SK-N-MC (cell line): ENCODE measurements at regions not wholly inside any gene's neighbourhood (a gene's known extent, or its start where the extent isn't known, plus 50 kb on each side); places are given as distances from the start of the nearest gene placed in this dataset.

Source experiments
- DNase-seq: peaks from one replicate; pipeline ENCODE4 v3.0.0-alpha.2; 2011; ENCODE audit warnings: low read depth, low spot score
- H3K27ac ChIP-seq: fragments of 200-600 bp; sonication (generic); 2 replicates; pipeline ENCODE4 v1.5.1; 2016; ENCODE audit warnings: mixed run types
- H3K36me3 ChIP-seq: fragments of 200-600 bp; sonication (generic); 2 replicates; pipeline ENCODE4 v1.6.1; 2017; ENCODE audit warnings: antibody characterized with exemption, low read length, mixed read lengths; ENCODE audit not compliant: insufficient read depth
- H3K4me3 ChIP-seq: fragments of 200-600 bp; sonication (generic); 2 replicates; pipeline ENCODE4 v1.5.1; 2016
- H3K9ac ChIP-seq: fragments of 200-600 bp; sonication (generic); 2 replicates; pipeline ENCODE4 v1.8.0; 2017; ENCODE audit warnings: mixed run types, mixed read lengths; ENCODE audit not compliant: insufficient read length
- H3K9me3 ChIP-seq: fragments of 200-600 bp; sonication (generic); 2 replicates; pipeline ENCODE4 v1.6.1; 2017; ENCODE audit warnings: low read depth, mild to moderate bottlenecking, antibody characterized with exemption, low read length, moderate library complexity, mixed read lengths
- EZH2 ChIP-seq: fragments of 200-600 bp; sonication (generic); IDR thresholded peaks from one replicate; pipeline ENCODE4 v1.6.1; 2017; ENCODE audit warnings: antibody characterized with exemption
- FOXP2 ChIP-seq: optimal IDR thresholded peaks from 2 replicates; pipeline ENCODE3; 2011; ENCODE audit warnings: mild to moderate bottlenecking, moderate library complexity; ENCODE audit not compliant: insufficient read depth; ENCODE audit errors: extremely low read length, control extremely low read depth
- POLR2AphosphoS5 ChIP-seq: IDR thresholded peaks from 2 replicates; pipeline ENCODE4 v1.6.1; 2012; ENCODE audit warnings: mild to moderate bottlenecking, low read depth, low read length, borderline replicate concordance

DNA sequence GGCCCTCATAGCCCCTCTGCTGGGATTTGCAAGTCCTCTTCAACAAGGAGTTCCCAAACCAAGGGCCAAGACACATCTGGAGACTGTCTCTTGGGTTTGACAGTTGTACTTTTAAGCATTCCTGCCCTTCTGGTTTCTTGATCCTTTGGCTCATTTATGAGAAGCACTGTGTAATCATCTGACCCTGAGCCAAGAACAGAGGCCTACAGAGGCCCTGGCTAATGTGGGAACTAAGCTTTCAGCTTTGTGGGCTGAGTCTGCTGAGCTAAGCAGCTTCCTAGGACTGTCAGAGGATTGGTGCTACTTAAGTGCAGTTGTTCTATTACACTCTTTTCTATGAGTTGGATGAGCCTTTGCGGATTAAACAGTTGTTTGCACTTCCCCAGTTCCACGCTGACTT, 178.3 kb downstream of the KBTBD8 start:
- H3K9me3 ChIP-seq, result no peaks in the 10 kb centered on the region
- H3K36me3 ChIP-seq, result no peaks in the 10 kb centered on the region
- H3K9ac ChIP-seq, result no peak overlapping the region
- no peak for DNase-seq
- H3K4me3 ChIP-seq, result no peak overlapping the region
- TF ChIP-seq POLR2AphosphoS5 (no peak), EZH2 (no peak), FOXP2 (no peak)
- H3K27ac ChIP-seq, result no peak overlapping the region

DNA sequence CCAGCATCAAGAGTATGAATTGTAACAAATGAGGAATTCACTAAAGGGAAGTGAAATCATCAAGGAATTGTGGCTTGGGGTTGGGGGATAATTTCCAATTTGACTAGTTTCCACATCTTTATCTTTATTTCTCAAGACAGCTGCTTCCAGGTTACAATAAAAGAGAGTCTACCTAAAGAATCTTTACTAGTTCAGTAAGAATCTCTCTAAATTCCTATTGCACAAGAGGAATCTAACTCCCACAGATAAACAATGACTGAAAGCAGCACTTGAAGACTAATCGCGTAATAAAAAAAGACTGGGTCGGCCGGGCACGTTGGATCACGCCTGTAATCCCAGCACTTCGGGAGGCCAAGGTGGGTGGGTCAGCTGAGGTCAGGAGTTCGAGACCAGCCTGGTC, 194.4 kb downstream of the KBTBD8 start:
- DNase-seq, result no peak
- Histone ChIP-seq H3K9me3 (no peaks in the 10 kb centered on the region), H3K4me3 (no peak overlapping the region), H3K27ac (no peak overlapping the region), H3K36me3 (no peaks in the 10 kb centered on the region), H3K9ac (no peak overlapping the region)
- no peak for TF ChIP-seq POLR2AphosphoS5
- no peak for TF ChIP-seq EZH2
- TF ChIP-seq FOXP2, result no peak

DNA sequence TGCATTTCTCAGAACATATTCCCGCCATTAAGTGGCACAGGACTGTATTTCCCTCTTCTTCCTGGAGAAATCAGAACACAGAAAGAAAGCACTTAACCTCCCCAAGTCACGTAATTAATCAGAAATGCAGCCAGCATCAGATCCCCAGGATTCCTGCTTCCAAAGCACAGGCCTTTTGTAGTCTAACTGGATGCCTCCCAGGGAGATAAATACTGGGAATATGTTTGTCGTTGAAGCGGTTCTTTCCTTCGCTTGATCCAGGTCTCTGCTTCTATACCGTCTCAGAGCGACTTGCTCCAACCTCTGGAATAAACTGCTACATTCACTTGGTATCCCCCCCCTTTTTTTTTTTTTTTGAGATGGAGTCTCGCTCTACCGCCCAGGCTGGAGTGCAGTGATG, 198.6 kb downstream of the KBTBD8 start:
- Histone ChIP-seq H3K36me3 (no peaks in the 10 kb centered on the region), H3K9me3 (no peaks in the 10 kb centered on the region), H3K4me3 (no peak overlapping the region), H3K27ac (no peak overlapping the region), H3K9ac (no peak overlapping the region)
- TF ChIP-seq EZH2 (no peak), POLR2AphosphoS5 (no peak), FOXP2 (no peak)
- DNase-seq, result no peak

DNA sequence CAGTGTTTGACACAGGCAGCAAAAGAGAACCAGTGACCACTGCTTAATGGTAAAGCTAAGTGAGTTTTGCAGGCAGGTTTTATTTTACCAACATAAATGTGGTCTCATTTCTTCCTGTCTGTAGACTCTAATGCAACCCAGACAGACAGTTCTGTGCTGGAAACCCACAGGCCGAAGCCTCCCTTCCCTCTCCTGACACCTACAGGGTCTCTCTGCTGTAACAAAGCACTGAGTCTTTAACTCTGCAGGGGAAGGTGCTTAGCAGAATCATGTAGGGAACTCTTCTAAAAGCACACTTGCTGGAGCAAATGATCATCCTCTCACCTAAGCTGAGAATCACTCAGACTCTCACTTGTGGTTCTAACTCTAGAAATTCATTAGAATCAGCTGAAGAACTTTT, 200.3 kb downstream of the KBTBD8 start:
- no peaks in the 10 kb centered on the region for H3K9me3 ChIP-seq
- H3K4me3 ChIP-seq, result no peak overlapping the region
- H3K36me3 ChIP-seq, result no peaks in the 10 kb centered on the region
- TF ChIP-seq POLR2AphosphoS5 (no peak), EZH2 (no peak), FOXP2 (no peak)
- H3K9ac ChIP-seq, result no peak overlapping the region
- no peak for DNase-seq
- no peak overlapping the region for H3K27ac ChIP-seq

DNA sequence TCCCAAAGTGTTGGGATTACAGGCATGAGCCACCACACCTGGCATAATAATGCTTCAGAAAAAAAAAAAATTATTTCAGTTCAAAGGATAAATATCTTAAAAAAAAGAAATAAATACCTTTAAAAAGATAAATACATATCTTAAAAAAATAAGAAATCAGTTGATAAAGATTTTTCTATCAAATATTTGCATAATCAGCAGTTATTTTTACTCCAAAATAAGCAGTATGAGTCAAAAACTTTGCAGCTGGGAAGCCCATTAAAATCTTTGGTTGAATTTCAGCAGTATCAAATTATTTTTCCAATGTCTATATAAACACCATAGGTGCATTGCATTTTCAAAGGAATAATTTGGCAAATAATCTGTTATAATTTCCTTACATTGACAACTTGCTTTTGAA, 202.5 kb downstream of the KBTBD8 start:
- no peak overlapping the region for H3K4me3 ChIP-seq
- H3K9me3 ChIP-seq, result no peaks in the 10 kb centered on the region
- H3K27ac ChIP-seq, result no peak overlapping the region
- no peaks in the 10 kb centered on the region for H3K36me3 ChIP-seq
- H3K9ac ChIP-seq, result no peak overlapping the region
- TF ChIP-seq EZH2 (no peak), FOXP2 (no peak), POLR2AphosphoS5 (no peak)
- no peak for DNase-seq

DNA sequence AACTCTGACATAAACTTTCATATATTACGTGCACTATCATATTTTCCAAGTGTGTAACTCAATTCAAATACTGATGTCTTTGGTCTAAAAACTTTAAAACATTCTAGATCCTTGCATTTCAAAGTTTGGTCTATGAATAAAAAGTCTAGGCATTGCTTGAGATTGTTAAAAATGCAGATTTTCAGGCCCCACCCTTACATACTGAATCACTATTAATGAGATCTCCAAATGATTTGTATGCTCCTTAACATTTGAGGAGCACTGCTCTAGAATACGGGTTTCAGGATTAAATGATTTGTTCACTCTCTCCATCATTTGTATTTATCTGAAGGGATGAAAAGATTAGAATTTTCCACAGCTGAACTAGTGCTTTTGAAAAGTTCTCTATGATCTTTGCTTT, 202.9 kb downstream of the KBTBD8 start:
- Histone ChIP-seq H3K36me3 (no peaks in the 10 kb centered on the region), H3K9me3 (no peaks in the 10 kb centered on the region), H3K27ac (no peak overlapping the region), H3K4me3 (no peak overlapping the region), H3K9ac (no peak overlapping the region)
- TF ChIP-seq POLR2AphosphoS5, result no peak
- no peak for TF ChIP-seq EZH2
- TF ChIP-seq FOXP2, result no peak
- no peak for DNase-seq

DNA sequence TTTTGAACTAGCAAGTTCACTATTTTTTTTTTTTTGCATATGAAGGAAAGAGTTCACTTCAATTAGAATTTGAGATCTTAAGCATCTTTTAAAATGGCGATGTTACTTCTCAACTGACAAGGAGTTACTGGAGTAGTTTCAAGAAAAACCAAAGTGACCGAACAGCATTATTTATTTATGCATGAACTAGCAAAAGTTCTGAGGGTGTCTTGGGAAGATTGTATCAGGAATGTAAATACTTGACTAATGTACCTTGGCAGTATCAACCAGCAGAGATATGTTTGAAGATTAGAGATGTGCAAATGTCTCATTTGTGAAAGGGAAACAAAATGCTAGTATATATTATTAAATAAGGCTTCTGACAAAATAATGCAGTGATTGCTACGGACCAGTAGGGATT, 203.9 kb downstream of the KBTBD8 start:
- DNase-seq, result no peak
- TF ChIP-seq POLR2AphosphoS5, result no peak
- no peak for TF ChIP-seq EZH2
- TF ChIP-seq FOXP2, result no peak
- no peaks in the 10 kb centered on the region for H3K9me3 ChIP-seq
- no peak overlapping the region for H3K9ac ChIP-seq
- no peak overlapping the region for H3K4me3 ChIP-seq
- H3K27ac ChIP-seq, result no peak overlapping the region
- no peaks in the 10 kb centered on the region for H3K36me3 ChIP-seq

DNA sequence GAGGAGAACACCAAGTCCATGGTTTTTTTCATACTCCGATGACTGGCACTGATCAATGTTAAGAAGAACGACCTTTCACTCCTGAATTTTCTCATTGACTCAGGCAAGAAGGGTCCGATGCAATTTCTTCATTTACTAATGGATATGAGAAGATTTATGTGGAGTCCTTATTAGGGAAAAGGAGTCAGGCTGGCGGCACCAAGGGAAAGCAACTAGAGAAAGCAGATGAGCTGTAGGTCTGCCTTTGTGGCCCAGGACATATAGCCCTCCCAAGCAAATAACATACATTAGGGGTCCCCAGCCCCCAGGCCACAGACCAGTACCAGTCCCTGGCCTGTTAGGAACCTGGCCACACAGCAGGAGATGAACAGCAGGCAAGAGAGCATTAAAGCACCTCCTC, 206.8 kb downstream of the KBTBD8 start:
- Histone ChIP-seq H3K27ac (no peak overlapping the region), H3K9ac (no peak overlapping the region), H3K36me3 (no peaks in the 10 kb centered on the region), H3K9me3 (no peaks in the 10 kb centered on the region), H3K4me3 (no peak overlapping the region)
- DNase-seq, result no peak
- no peak for TF ChIP-seq POLR2AphosphoS5
- TF ChIP-seq FOXP2, result no peak
- no peak for TF ChIP-seq EZH2

DNA sequence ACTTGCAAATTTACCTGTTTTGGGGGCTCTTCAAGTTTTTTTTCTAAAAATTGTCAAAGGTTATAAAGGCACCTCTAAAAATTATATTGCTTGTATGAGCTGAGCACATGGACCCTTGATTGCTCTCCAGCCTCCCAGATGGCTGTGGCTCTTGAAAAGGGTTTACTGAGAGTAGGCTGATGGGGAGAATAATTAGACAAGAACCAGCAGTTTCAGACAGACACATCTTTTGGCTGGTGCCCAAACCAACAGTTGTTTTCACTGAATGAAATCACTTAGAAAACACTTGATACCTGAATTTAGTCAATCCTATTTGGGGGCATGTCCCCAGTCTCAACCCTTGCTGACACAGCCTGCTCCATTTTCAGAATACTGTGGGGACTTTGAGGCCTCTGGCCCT, 217.6 kb downstream of the KBTBD8 start:
- Histone ChIP-seq H3K9ac (no peak overlapping the region), H3K27ac (no peak overlapping the region), H3K4me3 (no peak overlapping the region), H3K36me3 (no peaks in the 10 kb centered on the region), H3K9me3 (no peaks in the 10 kb centered on the region)
- no peak for DNase-seq
- no peak for TF ChIP-seq EZH2
- no peak for TF ChIP-seq FOXP2
- no peak for TF ChIP-seq POLR2AphosphoS5

DNA sequence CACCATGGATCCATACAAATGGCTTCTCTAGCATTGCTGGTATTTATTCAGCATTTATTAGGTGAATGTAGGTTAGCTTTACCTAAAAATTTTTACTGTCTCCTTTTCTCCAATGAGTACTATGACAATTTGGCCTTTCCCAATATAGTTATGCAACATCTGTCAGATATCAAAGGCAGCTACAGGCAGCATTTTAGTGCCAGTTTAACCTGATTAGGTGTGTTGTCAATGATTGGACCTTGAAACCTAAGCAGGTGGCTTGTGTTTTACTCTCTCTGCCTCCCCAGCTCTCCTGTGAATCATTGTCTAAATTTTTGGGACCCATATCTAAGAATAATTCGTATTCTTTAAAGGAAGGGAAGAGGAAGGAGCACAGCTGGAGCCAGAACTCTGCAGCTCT, 228.9 kb downstream of the KBTBD8 start:
- TF ChIP-seq FOXP2 (no peak), POLR2AphosphoS5 (no peak), EZH2 (no peak)
- no peak overlapping the region for H3K9ac ChIP-seq
- H3K36me3 ChIP-seq, result no peaks in the 10 kb centered on the region
- no peaks in the 10 kb centered on the region for H3K9me3 ChIP-seq
- DNase-seq, result no peak
- no peak overlapping the region for H3K4me3 ChIP-seq
- no peak overlapping the region for H3K27ac ChIP-seq
